ENCODE measurements at regions not wholly inside any gene's neighbourhood (a gene's known extent, or its start where the extent isn't known, plus 50 kb on each side); places are given as distances from the start of the nearest gene placed in this dataset.

GRCh38 chr6:159506048-159506447 lies 187.0 kb downstream of the SOD2 start:
- H3K79me2 ChIP-seq (ENCODE audit: control insufficient read depth, low read length): no peaks in the 10 kb centered on the region
- no peaks in the 10 kb centered on the region for H3K9me3 ChIP-seq (ENCODE audit: control insufficient read depth, insufficient read depth, low read length)
- no peaks in the 10 kb centered on the region for H3K9me2 ChIP-seq (replicated peaks; ENCODE audit: control insufficient read depth, low read length)
- no peak overlapping the region for H3K4me3 ChIP-seq (ENCODE audit: low read length)
- no peaks in the 10 kb centered on the region for H4K20me1 ChIP-seq (ENCODE audit: control insufficient read depth, insufficient read depth, low read depth, low read length)
- no peaks in the 10 kb centered on the region for H3K36me3 ChIP-seq (ENCODE audit: control insufficient read depth, low read length)
- no peak overlapping the region for H3K4me2 ChIP-seq (ENCODE audit: low read length)
- no peaks in the 10 kb centered on the region for H3K27me3 ChIP-seq (ENCODE audit: control insufficient read depth, low read length)
- no peaks in the 10 kb centered on the region for H3F3A ChIP-seq (ENCODE audit: control insufficient read depth, insufficient read depth)
- TF ChIP-seq, protein P1, sequence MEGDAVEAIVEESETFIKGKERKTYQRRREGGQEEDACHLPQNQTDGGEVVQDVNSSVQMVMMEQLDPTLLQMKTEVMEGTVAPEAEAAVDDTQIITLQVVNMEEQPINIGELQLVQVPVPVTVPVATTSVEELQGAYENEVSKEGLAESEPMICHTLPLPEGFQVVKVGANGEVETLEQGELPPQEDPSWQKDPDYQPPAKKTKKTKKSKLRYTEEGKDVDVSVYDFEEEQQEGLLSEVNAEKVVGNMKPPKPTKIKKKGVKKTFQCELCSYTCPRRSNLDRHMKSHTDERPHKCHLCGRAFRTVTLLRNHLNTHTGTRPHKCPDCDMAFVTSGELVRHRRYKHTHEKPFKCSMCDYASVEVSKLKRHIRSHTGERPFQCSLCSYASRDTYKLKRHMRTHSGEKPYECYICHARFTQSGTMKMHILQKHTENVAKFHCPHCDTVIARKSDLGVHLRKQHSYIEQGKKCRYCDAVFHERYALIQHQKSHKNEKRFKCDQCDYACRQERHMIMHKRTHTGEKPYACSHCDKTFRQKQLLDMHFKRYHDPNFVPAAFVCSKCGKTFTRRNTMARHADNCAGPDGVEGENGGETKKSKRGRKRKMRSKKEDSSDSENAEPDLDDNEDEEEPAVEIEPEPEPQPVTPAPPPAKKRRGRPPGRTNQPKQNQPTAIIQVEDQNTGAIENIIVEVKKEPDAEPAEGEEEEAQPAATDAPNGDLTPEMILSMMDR (IDR thresholded peaks at IDR 0.05; ENCODE audit: low read depth, low read length, poor library complexity, severe bottlenecking): no peak
- no peak overlapping the region for H3K27ac ChIP-seq (ENCODE audit: low read depth, low read length)
- H3K4me1 ChIP-seq (ENCODE audit: control insufficient read depth, low read length): no peaks in the 10 kb centered on the region

DNA sequence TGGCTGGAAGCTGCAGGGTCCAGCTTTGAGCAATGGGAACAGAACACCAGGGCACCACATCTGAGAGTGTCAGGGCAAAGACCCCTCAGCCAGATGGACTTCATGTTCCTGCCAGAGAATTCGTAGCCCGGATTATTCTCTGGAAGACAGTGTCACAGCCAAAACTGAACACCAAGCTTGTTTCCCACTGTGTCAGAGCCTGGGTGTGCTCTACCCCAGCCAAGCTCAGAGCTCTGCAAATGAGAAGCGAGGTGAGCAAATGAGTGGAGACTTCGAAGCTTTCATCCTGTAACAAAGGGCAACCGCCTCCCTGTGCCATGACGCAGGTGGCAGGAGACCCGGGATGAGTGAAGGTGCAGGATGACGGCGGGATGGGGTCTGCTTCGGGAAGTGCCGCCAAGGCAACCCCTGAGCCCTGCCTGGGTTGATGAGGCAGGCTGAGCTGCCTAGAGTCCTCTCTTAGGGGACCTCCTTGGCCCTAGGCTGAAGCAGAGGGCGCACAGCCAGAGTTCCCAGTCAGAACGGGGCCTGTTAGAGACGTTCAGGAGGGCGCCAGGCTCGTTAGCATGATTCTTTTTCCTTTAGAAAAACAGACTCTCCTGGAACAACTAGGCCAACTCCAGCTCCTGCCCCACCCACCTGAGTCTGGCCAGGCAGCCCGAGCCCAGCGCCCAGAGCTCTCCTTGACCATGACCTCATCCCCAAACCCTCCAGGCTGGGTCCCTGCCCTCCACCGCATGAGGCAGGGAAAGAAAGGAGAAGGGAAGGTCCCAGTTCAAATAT lies 187.7 kb downstream of the SOD2 start:
- no peaks in the 10 kb centered on the region for H3K36me3 ChIP-seq (ENCODE audit: control insufficient read depth, low read length)
- H3K4me3 ChIP-seq (ENCODE audit: low read length): no peak overlapping the region
- TF ChIP-seq, protein P1 (IDR thresholded peaks at IDR 0.05; ENCODE audit: low read depth, low read length, poor library complexity, severe bottlenecking): no peak
- no peak for TF ChIP-seq EZH2phosphoT487 (IDR thresholded peaks at IDR 0.05; ENCODE audit: borderline replicate concordance, low read length)
- H3K79me2 ChIP-seq (ENCODE audit: control insufficient read depth, low read length): no peaks in the 10 kb centered on the region
- no peaks in the 10 kb centered on the region for H3F3A ChIP-seq (ENCODE audit: control insufficient read depth, insufficient read depth)
- no peaks in the 10 kb centered on the region for H3K9me2 ChIP-seq (replicated peaks; ENCODE audit: control insufficient read depth, low read length)
- H3K9me3 ChIP-seq (ENCODE audit: control insufficient read depth, insufficient read depth, low read length): no peaks in the 10 kb centered on the region
- H3K4me2 ChIP-seq (ENCODE audit: low read length): no peak overlapping the region
- H3K4me1 ChIP-seq (ENCODE audit: control insufficient read depth, low read length): no peaks in the 10 kb centered on the region
- H3K27ac ChIP-seq (ENCODE audit: low read depth, low read length): no peak overlapping the region
- no peaks in the 10 kb centered on the region for H3K27me3 ChIP-seq (ENCODE audit: control insufficient read depth, low read length)
- H4K20me1 ChIP-seq (ENCODE audit: control insufficient read depth, insufficient read depth, low read depth, low read length): no peaks in the 10 kb centered on the region

GRCh38 chr6:159501558-159501957 lies 191.5 kb downstream of the SOD2 start:
- Histone ChIP-seq H3K4me1 (ENCODE audit: control insufficient read depth, low read length) (no peaks in the 10 kb centered on the region), H3F3A (ENCODE audit: control insufficient read depth, insufficient read depth) (no peaks in the 10 kb centered on the region), H3K9me3 (ENCODE audit: control insufficient read depth, insufficient read depth, low read length) (no peaks in the 10 kb centered on the region), H3K27ac (ENCODE audit: low read depth, low read length) (no peak overlapping the region), H3K9me2 (replicated peaks; ENCODE audit: control insufficient read depth, low read length) (no peaks in the 10 kb centered on the region), H3K4me2 (ENCODE audit: low read length) (no peak overlapping the region), H3K79me2 (ENCODE audit: control insufficient read depth, low read length) (no peaks in the 10 kb centered on the region), H4K20me1 (ENCODE audit: control insufficient read depth, insufficient read depth, low read depth, low read length) (no peaks in the 10 kb centered on the region), H3K36me3 (ENCODE audit: control insufficient read depth, low read length) (no peaks in the 10 kb centered on the region), H3K4me3 (ENCODE audit: low read length) (no peak overlapping the region), H3K27me3 (ENCODE audit: control insufficient read depth, low read length) (no peaks in the 10 kb centered on the region)
- TF ChIP-seq EZH2phosphoT487 (IDR thresholded peaks at IDR 0.05; ENCODE audit: borderline replicate concordance, low read length): no peak
- TF ChIP-seq, protein P1 (IDR thresholded peaks at IDR 0.05; ENCODE audit: low read depth, low read length, poor library complexity, severe bottlenecking): no peak
